GM19240 (cell line): ENCODE measurements at regions not wholly inside any gene's neighbourhood (a gene's known extent, or its start where the extent isn't known, plus 50 kb on each side); places are given as distances from the start of the nearest gene placed in this dataset.

Source experiments
- DNase-seq: peaks from one replicate; pipeline ENCODE4 v3.0.0; 2011; ENCODE audit warnings: low spot score; ENCODE audit not compliant: insufficient read length

- no peak for DNase-seq
Measured at GRCh38 chr11:45062974-45063635, 83.3 kb upstream of the PRDM11 start.

- DNase-seq, result no peak
Measured at GRCh38 chr11:45063669-45064068, 82.8 kb upstream of the PRDM11 start.

DNA sequence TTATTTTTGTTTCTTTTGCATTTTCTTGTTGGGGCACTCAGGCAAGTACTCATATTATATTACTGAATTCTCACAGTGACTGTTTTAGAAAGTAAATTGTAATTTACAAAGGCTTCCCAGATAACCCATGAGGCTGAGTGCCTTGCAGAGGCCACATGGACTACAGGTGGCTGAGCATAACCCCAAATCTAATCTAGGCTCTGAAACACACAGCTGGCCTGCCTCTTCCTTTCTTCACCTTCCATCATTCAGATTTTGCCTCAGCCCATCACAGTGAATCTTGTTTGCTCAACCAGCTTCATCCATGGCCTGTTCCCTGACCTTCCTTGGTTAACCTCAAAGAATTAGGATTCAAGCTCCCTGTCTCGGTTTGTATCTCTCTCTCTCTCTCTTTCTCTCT lies 78.5 kb upstream of the PRDM11 start:
- no peak for DNase-seq

DNA sequence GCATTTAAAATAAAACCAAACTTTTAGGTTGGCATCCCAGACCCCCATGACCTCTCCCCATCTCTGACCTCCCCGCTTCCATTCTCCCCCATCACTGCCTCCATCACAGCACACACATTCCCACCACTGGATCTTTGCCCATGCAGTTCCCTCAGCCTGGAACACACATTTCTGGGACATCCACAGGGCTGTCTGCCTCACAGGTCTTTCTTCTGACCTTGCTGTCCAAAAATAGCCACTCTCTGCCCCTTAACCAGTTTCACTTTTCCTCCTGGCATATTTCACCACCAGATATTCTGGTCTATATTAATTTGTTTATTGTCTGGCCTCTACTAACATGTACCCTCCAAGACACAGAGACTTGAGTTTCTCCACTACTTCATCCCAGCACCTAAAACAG lies 75.2 kb upstream of the PRDM11 start:
- no peak for DNase-seq

- no peak for DNase-seq
Measured at GRCh38 chr11:45073685-45074141, 72.7 kb upstream of the PRDM11 start.

- DNase-seq, result no peak
Measured at GRCh38 chr11:45075519-45075918, 70.9 kb upstream of the PRDM11 start.

DNA sequence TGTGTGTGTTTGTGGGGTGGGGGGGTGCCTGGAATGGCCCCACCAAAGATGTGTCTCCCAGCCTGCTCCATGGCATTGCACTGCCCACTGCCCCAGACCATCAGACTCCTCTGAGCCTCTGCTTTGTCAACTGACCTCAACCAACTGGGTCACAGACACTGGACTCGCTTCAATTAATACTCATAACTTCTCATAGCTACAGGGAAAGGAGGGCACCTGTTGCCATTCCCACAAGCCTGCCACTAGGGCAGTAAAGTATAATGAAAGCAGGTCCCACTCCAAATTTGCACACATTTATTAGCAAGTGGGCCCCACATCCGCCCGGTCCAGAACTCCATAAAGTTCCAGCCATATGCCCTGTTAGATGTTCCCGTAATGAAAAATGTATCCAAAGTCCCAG lies 70.5 kb upstream of the PRDM11 start:
- DNase-seq, result no peak

DNA sequence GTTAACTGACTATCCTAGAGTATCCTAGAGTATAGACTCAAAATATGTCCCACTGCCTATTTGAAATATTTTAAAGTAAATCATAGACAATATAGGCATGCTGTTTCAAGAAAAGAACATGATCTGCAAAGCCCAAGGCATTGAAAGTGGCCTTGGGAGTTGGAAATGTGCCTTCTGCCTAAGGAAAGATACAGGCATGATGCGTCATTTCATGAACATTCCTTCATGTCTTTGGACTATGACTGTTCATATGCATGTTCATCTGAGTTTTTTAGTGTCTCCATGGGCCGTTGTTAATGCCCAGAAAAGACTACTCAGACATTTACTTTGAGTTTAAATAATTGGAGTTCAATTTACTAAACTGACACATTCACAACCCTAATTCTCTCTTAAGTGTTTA lies 69.7 kb upstream of the PRDM11 start:
- DNase-seq, result no peak

DNA sequence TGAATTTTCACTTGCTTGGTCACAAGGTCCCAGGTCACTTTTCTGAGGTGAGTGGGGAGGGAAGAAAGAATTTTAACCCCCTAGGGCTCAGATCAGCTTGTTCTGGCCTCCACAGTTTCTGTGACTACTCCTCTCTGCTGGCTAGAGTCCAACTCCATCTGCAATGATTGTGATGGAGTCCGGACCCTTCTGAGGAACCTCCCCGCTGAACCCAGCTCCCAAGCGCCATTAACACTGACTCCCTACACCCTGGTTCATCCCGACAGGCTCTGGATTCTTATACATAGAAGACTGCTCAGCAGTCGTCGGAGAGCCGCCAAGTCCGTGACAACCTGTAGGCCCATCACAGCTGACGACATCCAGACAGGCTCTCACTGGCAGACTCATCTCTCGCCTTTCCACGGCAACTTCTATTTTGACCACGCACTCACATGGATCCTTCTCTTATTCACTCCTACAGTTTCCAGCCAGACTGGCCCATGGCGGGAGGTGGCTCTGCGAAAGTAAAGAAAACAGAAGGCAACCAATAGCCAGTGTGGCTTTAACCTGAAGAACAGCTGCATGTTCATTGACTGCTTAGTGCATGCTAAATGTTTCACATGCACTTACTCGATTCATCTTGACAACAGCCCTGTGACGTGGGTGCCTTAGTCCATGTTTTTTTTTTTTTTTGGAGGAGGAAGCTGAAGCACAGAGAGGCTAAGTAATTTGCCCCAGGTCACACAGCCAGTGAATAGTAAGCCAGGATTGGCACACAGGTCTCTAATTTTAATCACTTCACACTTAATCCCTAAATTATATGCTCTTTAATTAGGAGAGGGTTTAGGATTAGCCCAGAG lies 68.0 kb upstream of the PRDM11 start:
- no peak for DNase-seq

DNA sequence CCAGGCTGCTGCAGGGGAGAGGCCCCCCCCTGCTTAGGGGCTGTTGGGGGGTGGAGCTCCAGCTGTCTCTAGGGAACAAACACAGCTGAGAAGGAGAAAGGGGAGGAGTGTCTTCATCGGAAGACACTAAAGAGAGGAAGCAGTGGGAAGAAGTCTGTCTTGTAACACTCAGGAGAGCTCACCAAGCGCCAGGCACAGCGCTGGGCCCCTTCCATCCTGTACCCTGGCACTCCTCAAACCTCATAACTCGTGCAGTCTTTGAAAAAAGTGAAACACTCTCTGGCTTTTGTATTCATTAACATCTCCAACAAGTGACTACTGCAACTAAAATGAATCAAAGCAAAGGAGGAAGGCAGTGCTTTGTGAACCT lies 67.4 kb upstream of the PRDM11 start:
- no peak for DNase-seq

DNA sequence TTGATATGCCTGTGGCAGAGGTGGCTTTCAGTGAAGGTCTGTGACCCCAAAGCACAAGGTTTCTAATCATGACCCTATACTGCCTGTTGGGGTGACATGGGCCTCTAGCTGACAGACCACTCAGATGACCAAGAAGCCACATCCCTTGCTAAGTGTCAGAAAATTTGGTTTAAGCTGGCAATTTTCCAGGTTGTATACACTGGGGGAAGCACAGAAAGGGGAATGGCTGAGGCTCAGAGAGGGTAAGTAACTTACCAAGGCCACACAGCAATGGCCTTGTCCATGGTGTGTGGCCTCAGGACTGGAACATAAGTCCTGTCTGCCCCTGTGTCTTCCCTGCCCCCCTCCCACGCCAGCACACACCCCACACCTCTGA lies 66.9 kb upstream of the PRDM11 start:
- DNase-seq, result no peak

DNA sequence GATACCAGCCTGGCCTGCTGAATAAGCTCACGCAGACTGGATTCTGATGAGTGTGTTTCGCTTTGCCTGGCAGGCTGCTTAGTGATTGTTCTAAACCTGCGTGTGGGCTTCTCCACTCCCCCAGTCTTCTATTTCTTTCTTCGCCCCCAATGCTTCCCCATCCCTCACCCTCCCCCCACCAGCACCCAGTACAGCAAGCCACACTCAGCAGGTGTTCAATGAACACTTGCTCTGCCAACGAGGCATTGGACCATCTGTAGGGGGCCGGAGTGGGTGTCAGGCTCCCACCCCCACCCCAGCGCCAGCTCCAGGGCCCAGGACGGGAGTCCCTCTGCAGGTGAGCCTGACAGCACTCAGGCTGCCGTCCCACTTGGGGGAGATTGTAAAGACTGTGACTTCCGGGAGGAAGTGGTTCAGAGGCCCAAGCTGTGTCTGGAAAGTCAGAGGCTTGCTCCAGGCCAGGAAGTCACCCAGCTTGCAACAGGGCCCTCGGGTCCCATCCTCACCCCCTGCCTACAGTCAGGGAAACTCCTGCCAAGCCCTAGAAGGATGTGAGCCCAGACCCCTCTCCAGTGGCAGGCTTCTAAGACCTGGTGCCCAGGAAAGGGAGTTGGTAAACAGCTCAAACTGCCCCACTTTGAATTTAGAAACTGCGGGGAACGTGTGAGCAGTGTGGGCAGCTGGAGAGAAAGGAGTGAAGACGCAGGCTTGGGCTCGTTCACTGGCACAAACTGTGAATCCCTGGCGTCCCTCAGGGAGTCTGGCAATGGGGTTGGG lies 66.3 kb upstream of the PRDM11 start:
- peak; percentile 44 for DNase-seq

GRCh38 chr11:45082744-45083543 lies 63.5 kb upstream of the PRDM11 start:
- no peak for DNase-seq

- DNase-seq, result no peak
Measured at GRCh38 chr11:45083544-45084087, 62.8 kb upstream of the PRDM11 start.

- no peak for DNase-seq
Measured at GRCh38 chr11:45085646-45086501, 60.6 kb upstream of the PRDM11 start.

DNA sequence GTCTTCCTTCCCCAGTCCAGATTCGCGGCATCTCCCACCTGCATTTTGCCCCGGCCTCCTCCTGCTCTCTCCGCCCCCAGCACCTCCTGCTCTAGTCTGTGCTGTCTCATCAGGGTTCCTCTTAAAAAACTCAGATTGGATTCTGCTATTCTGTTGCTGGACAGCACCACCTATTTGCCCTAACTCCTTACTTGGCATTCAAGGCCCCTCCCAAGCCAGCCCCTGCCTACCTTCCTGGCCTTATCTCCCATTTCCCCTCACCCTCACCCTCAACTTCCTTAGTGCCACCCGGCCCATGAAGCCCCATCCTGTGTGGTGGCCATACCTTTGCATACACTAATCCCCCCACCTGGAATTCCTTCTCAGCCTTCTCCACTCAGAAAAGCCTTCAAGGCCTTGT lies 59.9 kb upstream of the PRDM11 start:
- no peak for DNase-seq

- no peak for DNase-seq
Measured at GRCh38 chr11:45087086-45087899, 59.1 kb upstream of the PRDM11 start.

- no peak for DNase-seq
Measured at GRCh38 chr11:45087900-45088160, 58.6 kb upstream of the PRDM11 start.

DNA sequence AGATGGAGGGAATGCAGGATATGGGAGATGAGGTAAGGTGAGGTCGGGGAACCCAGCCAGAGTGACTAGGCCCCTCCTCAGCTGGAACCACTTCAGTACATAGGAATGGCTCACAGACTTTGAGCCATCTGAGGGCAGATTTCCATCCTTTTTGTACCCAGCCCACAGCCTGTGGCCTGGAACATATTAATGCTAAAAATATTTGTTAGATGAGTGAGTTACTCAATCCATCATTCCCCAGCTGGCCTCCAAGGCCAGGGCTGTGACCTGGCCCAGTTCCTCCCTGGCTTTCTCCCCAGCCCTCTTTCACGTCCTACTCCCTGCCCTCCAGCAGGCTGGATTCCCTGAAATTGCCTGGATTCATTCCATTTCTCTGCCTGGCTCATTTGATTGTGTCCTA lies 57.2 kb upstream of the PRDM11 start:
- DNase-seq, result no peak
